Caco-2 (cell line): ENCODE measurements at regions not wholly inside any gene's neighbourhood (a gene's known extent, or its start where the extent isn't known, plus 50 kb on each side); places are given as distances from the start of the nearest gene placed in this dataset.

Source experiments
- BruUV-seq: library from RNA; stranded (reverse); fragments of 400-500 nt; replicated peaks from 2 replicates; lab custom pipeline; 2021; lab: Mats Ljungman, UMichigan
- CTCF ChIA-PET: fragments of 300-600 bp; sonication (Branson Sonifier 250); formaldehyde crosslinking; loops from one replicate; lab custom pipeline; 2022; ENCODE audit warnings: antibody characterized with exemption; lab: Charles Lee
- POLR2A ChIA-PET: fragments of 300-600 bp; sonication (Branson Sonifier 250); formaldehyde crosslinking; loops from one replicate; lab custom pipeline; 2022; ENCODE audit warnings: antibody characterized with exemption; lab: Charles Lee
- DNase-seq, 2 experiments: peaks; one replicate each; pipeline versions ENCODE4 v3.0.0 to v3.0.0-alpha.2; 2020 to 2022
- H3K27me3 ChIP-seq: replicated peaks from 2 replicates; pipeline ENCODE4 v1.6.0; 2011; ENCODE audit warnings: low read length; ENCODE audit not compliant: control insufficient read depth, insufficient read depth
- H3K36me3 ChIP-seq: 2 replicates; pipeline ENCODE4 v1.5.1; 2011; ENCODE audit warnings: low read length; ENCODE audit not compliant: control insufficient read depth, insufficient read depth
- H3K4me1 ChIP-seq: fragments of 250-450 bp; sonication (Bioruptor Pico); 2 replicates; pipeline ENCODE4 v1.5.1; 2020; ENCODE audit warnings: mild to moderate bottlenecking
- H3K4me3 ChIP-seq: 2 replicates; pipeline ENCODE4 v1.5.1; 2011; ENCODE audit warnings: low read depth, mild to moderate bottlenecking, control low read depth, low read length
- H3K9me3 ChIP-seq: fragments of 250-450 bp; sonication (Bioruptor Pico); 2 replicates; pipeline ENCODE4 v1.5.1; 2020; ENCODE audit warnings: mild to moderate bottlenecking, moderate library complexity
- H3K27ac Mint-ChIP-seq: one replicate; pipeline ENCODE4 v1.8.0; 2022; ENCODE audit warnings: mixed read lengths; ENCODE audit not compliant: unreplicated experiment
- H3K27me3 Mint-ChIP-seq: one replicate; pipeline ENCODE4 v1.8.0; 2022; ENCODE audit warnings: mixed read lengths; ENCODE audit not compliant: insufficient read depth, unreplicated experiment
- H3K36me3 Mint-ChIP-seq: one replicate; pipeline ENCODE4 v1.8.0; 2022; ENCODE audit warnings: mild to moderate bottlenecking, mixed read lengths; ENCODE audit not compliant: insufficient read depth, unreplicated experiment
- H3K4me1 Mint-ChIP-seq: one replicate; pipeline ENCODE4 v1.8.0; 2022; ENCODE audit warnings: low read depth, mixed read lengths; ENCODE audit not compliant: unreplicated experiment
- H3K4me3 Mint-ChIP-seq: one replicate; pipeline ENCODE4 v1.8.0; 2022; ENCODE audit warnings: mild to moderate bottlenecking, moderate library complexity, mixed read lengths; ENCODE audit not compliant: unreplicated experiment
- H3K9me3 Mint-ChIP-seq: one replicate; pipeline ENCODE4 v1.8.0; 2022; ENCODE audit warnings: mixed read lengths; ENCODE audit not compliant: unreplicated experiment
- intact Hi-C: fragments of 100-400 bp; cut with micrococcal nuclease; formaldehyde crosslinking; loops from one replicate; pipeline ENCODE4 v1.10.0; 2022; ENCODE audit not compliant: unreplicated experiment
- TF ChIP-seq, protein P1 (sequence below), 2 experiments: fragments of 200-600 bp in 1 of 2; IDR thresholded peaks; 1 replicate in 1 of 2; 2 replicates in 1 of 2; pipeline versions ENCODE4 v1.5.1 to v1.8.0; 2011 to 2022; ENCODE audit warnings: antibody characterized with exemption in 1 of 2, control low read depth in 1 of 2, inconsistent platforms in 1 of 2, low read depth in 1 of 2, low read length in 1 of 2, mild to moderate bottlenecking in 1 of 2, moderate library complexity in 1 of 2; ENCODE audit not compliant: insufficient read depth in 1 of 2, severe bottlenecking in 1 of 2, unreplicated experiment in 1 of 2

DNA sequence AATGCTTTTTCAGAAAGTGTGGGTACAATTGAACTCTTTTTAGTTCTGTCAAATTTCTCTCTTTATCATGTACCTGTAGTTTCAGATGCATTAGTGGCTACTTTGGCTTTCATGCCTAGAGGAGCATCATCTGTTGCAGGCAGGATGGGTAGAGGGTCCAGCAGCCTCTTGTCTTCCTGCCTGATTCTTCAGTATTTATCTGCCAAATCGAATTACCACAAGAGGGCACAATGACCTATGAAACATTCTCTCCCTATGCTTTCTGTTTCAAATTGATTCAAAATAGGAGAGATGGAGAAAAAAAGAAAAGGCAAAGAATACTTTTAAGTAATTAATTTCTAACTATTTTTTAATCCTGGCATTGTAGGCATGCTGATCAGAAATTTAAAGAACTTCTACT, 477.2 kb downstream of the TRIB2 start:
- intact Hi-C loops, result loop anchor here (5.0 to 10.0 kb wide), 2 partner anchors 221 to 688 kb away; no protein-coding TSS in a partner anchor
- BruUV-seq, result no TSS peak
- Mint-ChIP-seq H3K4me1 (no peaks in the 10 kb centered on the region), H3K9me3 (no peaks in the 10 kb centered on the region), H3K36me3 (no peaks in the 10 kb centered on the region), H3K27ac (no peak overlapping the region), H3K4me3 (no peak overlapping the region), H3K27me3 (no peaks in the 10 kb centered on the region)
- TF ChIP-seq, protein P1, sequence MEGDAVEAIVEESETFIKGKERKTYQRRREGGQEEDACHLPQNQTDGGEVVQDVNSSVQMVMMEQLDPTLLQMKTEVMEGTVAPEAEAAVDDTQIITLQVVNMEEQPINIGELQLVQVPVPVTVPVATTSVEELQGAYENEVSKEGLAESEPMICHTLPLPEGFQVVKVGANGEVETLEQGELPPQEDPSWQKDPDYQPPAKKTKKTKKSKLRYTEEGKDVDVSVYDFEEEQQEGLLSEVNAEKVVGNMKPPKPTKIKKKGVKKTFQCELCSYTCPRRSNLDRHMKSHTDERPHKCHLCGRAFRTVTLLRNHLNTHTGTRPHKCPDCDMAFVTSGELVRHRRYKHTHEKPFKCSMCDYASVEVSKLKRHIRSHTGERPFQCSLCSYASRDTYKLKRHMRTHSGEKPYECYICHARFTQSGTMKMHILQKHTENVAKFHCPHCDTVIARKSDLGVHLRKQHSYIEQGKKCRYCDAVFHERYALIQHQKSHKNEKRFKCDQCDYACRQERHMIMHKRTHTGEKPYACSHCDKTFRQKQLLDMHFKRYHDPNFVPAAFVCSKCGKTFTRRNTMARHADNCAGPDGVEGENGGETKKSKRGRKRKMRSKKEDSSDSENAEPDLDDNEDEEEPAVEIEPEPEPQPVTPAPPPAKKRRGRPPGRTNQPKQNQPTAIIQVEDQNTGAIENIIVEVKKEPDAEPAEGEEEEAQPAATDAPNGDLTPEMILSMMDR (IDR thresholded peaks at IDR 0.05; ENCODE audit: insufficient read depth in 1 of 2, low read depth in 1 of 2, low read length in 1 of 2, severe bottlenecking in 1 of 2, unreplicated experiment in 1 of 2), result peak; percentile 40 to 42
- ChIA-PET CTCF (no interaction called here), POLR2A (no interaction called here)
- no peaks in the 10 kb centered on the region for H3K27me3 ChIP-seq
- H3K4me1 ChIP-seq, result no peaks in the 10 kb centered on the region
- no peaks in the 10 kb centered on the region for H3K9me3 ChIP-seq
- H3K4me3 ChIP-seq, result no peak overlapping the region
- DNase-seq, result peak in 1 of 2 experiments; percentile 28
- H3K36me3 ChIP-seq, result no peaks in the 10 kb centered on the region

DNA sequence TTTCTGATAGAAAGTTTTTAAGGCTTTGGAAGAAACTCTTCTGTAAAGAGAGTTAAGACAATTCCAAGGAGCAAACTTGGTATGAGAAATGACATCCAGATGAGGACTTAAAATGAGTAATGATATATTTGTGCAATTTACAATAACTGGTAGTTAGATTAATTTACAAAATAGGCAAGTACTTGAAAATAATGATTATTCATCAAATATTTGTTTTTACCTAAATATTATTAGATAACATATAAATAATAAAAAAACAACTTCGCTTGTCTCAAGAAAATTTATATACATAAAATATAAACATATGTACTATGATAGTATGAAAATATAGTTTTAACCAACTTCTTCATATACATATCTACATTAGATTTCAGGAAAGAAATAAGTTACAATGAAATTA, 478.5 kb downstream of the TRIB2 start:
- TF ChIP-seq, protein P1 (IDR thresholded peaks at IDR 0.05; ENCODE audit: insufficient read depth in 1 of 2, low read depth in 1 of 2, low read length in 1 of 2, severe bottlenecking in 1 of 2, unreplicated experiment in 1 of 2), result no peak
- CTCF ChIA-PET, result no interaction called here
- DNase-seq, result no peak
- Mint-ChIP-seq H3K4me3 (no peak overlapping the region), H3K27me3 (no peaks in the 10 kb centered on the region), H3K4me1 (no peaks in the 10 kb centered on the region), H3K9me3 (no peaks in the 10 kb centered on the region), H3K36me3 (no peaks in the 10 kb centered on the region), H3K27ac (no peak overlapping the region)
- H3K4me1 ChIP-seq, result no peaks in the 10 kb centered on the region
- no TSS peak for BruUV-seq
- POLR2A ChIA-PET, result no interaction called here
- no peak overlapping the region for H3K4me3 ChIP-seq
- H3K9me3 ChIP-seq, result no peaks in the 10 kb centered on the region
- intact Hi-C loops, result loop anchor here (10.0 kb wide), 1 partner anchor 220 kb away; no protein-coding TSS in a partner anchor
- no peaks in the 10 kb centered on the region for H3K36me3 ChIP-seq
- H3K27me3 ChIP-seq, result no peaks in the 10 kb centered on the region

DNA sequence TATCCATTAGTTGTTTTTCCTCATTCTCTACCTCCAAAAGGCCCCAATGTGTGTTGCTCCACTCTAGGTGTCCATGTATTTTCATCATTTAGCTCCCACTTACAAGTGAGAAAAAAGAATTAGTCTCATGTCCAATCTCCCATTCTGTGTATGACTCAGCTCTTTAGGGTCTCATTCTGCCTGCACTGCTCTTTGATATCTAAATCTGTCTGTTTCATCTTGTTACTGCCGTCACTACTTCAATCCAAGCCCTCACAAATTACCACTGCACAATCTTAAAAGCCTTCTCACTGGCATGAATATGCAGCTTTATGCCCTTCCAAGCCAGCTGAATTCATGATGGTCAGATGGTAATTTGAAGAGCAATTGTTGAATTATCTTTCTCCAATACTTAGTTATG, 480.5 kb downstream of the TRIB2 start:
- no peak overlapping the region for H3K27ac Mint-ChIP-seq
- H3K4me1 ChIP-seq, result no peaks in the 10 kb centered on the region
- DNase-seq, result no peak
- intact Hi-C loops, result loop anchor here (10.0 kb wide), 1 partner anchor 218 kb away; no protein-coding TSS in a partner anchor
- no peak overlapping the region for H3K4me3 ChIP-seq
- no peak overlapping the region for H3K4me3 Mint-ChIP-seq
- no peaks in the 10 kb centered on the region for H3K36me3 Mint-ChIP-seq
- H3K27me3 ChIP-seq, result no peaks in the 10 kb centered on the region
- ChIA-PET POLR2A (no interaction called here), CTCF (no interaction called here)
- no peaks in the 10 kb centered on the region for H3K9me3 Mint-ChIP-seq
- BruUV-seq, result no TSS peak
- no peaks in the 10 kb centered on the region for H3K36me3 ChIP-seq
- H3K27me3 Mint-ChIP-seq, result no peaks in the 10 kb centered on the region
- H3K4me1 Mint-ChIP-seq, result no peaks in the 10 kb centered on the region
- H3K9me3 ChIP-seq, result no peaks in the 10 kb centered on the region
- TF ChIP-seq, protein P1 (IDR thresholded peaks at IDR 0.05; ENCODE audit: insufficient read depth in 1 of 2, low read depth in 1 of 2, low read length in 1 of 2, severe bottlenecking in 1 of 2, unreplicated experiment in 1 of 2), result no peak
